CD1c-positive myeloid dendritic cell (primary cell): ENCODE measurements at regions not wholly inside any gene's neighbourhood (a gene's known extent, or its start where the extent isn't known, plus 50 kb on each side); places are given as distances from the start of the nearest gene placed in this dataset.
"Not testable (repeated sequence)": the region's sequence is repeated elsewhere in the genome, so short reads cannot be mapped to it uniquely, and the experiment has no call there.

Experiments
- DNase-seq: peaks from one replicate; pipeline ENCODE4 v3.0.0-alpha.2; 2016; ENCODE audit errors: extremely low spot score

GRCh38 chr21:23020969-23021368 is 2022.8 kb downstream of the NCAM2 start:
- no peak for DNase-seq

DNA sequence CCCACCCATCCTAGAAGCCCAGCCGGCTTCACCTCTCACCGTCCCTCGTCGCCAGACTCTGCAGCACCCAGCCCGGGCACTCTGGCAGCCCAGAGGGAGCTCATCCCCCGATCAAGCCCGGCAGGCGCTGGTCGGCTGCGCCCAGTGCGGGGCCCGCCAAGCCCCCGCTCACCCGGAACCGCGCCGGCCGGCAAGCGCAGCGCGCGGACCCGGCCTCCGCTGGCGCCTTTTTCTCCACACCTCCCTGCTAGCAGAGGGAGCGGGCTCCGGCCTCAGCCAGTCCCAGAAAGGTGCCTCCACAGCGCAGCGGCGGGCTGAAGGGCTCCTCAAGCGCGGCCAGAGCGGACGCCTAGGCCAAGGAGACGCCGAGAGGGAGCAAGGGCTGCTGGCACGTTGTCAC is 2023.3 kb downstream of the NCAM2 start:
- no peak for DNase-seq

DNA sequence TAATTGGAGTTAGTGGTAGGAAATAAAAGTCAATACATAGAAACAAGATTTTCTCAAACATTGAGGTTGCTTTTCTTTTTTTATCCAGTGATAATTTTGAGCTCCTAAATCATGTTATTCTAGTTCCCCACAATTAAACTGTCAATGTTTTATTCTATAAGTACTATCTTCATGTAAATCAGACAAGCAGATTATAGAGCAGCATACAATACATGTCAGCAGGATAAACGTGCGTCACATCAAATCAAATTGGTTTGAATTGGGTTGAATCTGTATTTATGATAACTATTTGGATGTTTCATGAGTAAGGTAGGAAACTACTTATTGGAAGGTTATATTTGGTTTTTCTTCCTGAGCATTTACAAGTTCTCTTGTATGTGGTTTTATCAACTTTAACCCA is 2028.7 kb downstream of the NCAM2 start:
- DNase-seq: no peak

GRCh38 chr21:23039846-23040245 is 2041.6 kb downstream of the NCAM2 start:
- no peak for DNase-seq

DNA sequence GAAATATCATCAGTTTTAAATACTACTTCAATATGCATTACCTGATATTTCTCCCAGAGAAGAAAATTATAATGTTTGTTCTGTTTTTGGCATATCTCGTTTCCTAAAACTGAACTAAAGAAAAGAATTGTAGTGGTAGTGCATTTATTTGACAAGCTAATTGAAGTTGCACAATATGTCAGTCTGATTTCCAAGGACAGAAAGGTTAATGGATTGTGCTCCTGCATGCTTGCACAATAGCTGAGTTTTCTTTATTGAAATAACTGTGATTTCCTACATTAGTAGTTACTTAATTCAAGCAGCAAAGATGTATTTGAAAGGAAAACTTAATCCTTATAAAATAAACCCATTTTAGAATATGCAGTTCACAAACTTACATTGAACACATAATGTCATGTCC is 2047.7 kb downstream of the NCAM2 start:
- no peak for DNase-seq

DNA sequence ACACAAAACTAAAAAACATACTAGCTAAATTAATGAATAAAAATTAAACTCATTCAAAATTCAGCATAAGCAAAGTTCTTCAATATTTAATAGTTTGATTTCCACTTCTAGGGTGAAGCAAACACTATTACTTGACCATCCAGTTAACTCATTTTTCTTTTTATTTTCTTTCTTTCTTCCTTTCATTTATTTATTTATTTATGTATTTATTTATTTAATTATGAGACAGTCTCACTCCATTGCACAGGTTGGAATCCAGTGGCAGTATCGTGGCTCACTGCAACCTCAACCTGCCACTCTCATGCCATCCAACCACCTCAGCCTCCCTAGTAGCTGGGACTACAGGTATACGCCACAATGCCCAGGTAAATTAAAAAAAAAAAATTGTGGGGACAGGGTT is 2069.5 kb downstream of the NCAM2 start:
- no peak for DNase-seq

- no peak for DNase-seq
These were observed 2085.0 kb downstream of the NCAM2 start for GRCh38 chr21:23083242-23083641.

GRCh38 chr21:23093259-23093658 is 2095.1 kb downstream of the NCAM2 start:
- no peak for DNase-seq

DNA sequence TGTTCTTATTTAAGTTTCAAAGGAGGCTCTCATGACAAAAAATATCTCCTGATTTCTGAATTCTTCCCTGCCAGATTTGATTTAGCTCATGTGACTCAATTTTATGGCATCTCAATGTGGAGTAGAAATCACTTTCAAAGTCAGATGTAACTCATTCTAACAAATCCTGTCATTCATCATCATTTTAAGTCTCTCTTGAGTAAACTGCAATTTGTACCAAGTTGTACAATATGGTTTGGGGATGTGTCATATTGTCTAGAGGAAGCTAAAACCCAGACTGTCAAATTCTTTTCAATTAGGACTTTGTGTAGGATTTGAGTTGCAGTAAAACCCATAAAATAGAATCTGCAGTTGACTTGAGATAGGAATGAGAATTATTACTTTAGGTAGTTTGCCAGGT is 2101.0 kb downstream of the NCAM2 start:
- no peak for DNase-seq

GRCh38 chr21:23101111-23101510 is 2102.9 kb downstream of the NCAM2 start:
- DNase-seq: no peak

GRCh38 chr21:23108533-23108932 is 2110.3 kb downstream of the NCAM2 start:
- DNase-seq: no peak

- no peak for DNase-seq
These were observed 2112.9 kb downstream of the NCAM2 start for GRCh38 chr21:23111070-23111600.

DNA sequence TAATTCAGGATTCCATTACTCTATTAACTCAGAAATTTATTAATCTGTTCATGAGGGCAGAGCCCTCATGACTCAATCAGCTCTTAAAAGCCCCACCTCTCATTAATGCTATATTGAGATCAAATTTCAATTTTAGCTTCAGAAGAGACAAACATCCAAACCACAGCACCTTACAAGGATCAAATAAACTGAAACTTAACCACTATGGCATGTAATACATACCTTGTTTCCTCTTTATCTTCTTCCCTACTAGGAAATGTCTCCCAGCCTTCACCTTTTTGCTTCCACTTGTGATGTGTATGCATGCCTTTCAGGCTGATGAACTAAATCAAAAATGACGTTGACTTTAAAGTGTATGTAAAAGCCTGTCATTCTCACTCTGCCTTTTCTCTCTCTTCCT is 2121.3 kb downstream of the NCAM2 start:
- DNase-seq: no peak

- DNase-seq: no peak
These were observed 2129.8 kb downstream of the NCAM2 start for GRCh38 chr21:23127973-23128372.

DNA sequence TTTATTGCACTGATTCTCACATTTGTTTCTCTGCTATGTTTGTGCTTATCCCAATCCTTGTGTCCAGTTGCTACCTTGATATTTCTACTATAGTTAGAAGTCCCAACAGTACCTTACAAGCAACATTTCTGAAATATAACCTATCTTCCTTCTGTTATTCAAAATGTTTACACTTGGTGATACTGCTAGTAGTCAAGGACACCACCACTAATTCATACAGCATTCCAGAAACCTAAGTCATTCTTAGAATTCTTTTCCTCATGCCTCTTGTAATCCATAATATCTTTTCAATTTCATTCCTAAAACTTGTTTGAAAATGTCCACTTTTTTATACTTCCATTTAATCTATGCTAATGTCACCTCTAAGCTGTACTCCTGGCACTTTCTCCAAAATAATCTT is 2132.1 kb downstream of the NCAM2 start:
- no peak for DNase-seq

- DNase-seq: no peak
These were observed 2133.0 kb downstream of the NCAM2 start for GRCh38 chr21:23131177-23131576.

DNA sequence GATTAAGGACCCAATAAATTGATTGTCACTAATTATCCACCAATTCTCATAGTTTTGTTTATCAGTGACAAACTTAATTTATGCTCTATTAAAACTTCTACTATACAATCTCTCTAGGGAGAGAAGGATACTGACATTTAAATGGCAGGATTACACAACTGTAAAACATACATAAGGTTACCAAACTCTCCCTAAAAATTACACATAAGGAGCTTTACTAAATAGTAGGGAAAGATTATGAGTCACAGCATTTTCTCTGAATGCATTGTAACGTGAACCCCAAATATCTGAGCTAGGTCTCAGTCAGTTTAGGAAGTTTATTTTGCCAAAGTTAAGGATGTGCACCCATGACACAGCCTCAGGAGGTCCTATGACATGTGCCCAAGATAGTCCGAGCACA is 2140.6 kb downstream of the NCAM2 start:
- DNase-seq: no peak

- no peak for DNase-seq
These were observed 2153.9 kb downstream of the NCAM2 start for GRCh38 chr21:23152130-23152529.

DNA sequence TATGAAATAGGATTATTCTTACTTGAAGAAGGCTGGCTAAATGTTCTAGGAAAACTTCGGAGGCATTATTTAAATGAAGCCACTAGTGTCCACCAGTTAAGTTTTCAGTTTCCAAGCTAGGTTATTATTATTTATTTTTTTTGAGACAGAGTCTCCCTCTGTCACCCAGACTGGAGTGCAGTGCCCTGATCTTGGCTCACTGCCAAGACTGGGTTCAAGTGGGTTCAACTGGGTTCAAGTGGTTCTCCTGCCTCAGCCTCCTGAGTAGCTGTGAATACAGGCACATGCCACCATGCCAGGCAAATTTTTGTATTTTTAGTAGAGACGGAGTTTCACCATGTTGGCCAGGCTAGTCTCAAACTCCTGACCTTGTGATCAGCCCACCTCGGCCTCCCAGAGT is 2155.6 kb downstream of the NCAM2 start:
- DNase-seq: not testable (repeated sequence)

GRCh38 chr21:23155281-23155680 is 2157.1 kb downstream of the NCAM2 start:
- no peak for DNase-seq

DNA sequence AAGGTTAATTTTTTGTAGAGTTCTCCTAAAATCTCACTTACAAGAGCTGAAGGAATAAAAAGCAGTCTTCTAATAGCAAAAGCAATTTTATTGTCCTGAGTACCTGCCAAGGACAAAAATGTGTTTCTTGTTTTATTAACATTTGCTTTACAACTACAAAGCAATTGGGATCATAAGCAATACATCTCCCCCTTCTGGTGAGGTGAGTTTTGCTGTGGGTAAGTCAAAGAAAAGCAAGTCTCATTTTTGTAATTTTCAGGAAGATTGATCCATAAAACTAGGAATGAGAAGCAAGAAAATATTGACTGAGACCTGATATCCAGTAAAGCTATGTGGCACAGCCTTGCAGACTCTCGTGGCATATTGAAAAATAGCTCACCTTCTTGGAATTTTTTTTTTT is 2162.7 kb downstream of the NCAM2 start:
- DNase-seq: no peak

- DNase-seq: no peak
These were observed 2164.2 kb downstream of the NCAM2 start for GRCh38 chr21:23162198-23162946.
